Ishikawa (cell line): ENCODE measurements at regions not wholly inside any gene's neighbourhood (a gene's known extent, or its start where the extent isn't known, plus 50 kb on each side); places are given as distances from the start of the nearest gene placed in this dataset.

Experiments used
- CEBPB ChIP-seq: IDR thresholded peaks from 2 replicates; pipeline ENCODE4 v1.6.1; 2012
- EP300 ChIP-seq: IDR thresholded peaks from 2 replicates; pipeline ENCODE4 v1.6.1; 2012; ENCODE audit warnings: borderline replicate concordance
- NFIC ChIP-seq: IDR thresholded peaks from 2 replicates; pipeline ENCODE4 v1.6.1; 2012
- TAF1 ChIP-seq: IDR thresholded peaks from 2 replicates; pipeline ENCODE4 v1.6.1; 2012; ENCODE audit warnings: low read depth, mild to moderate bottlenecking
- TCF12 ChIP-seq: IDR thresholded peaks from 2 replicates; pipeline ENCODE4 v1.6.1; 2012; ENCODE audit warnings: low read depth
- TF ChIP-seq, protein P1 (sequence below): IDR thresholded peaks from 2 replicates; pipeline ENCODE4 v1.6.1; 2012; ENCODE audit warnings: low read depth, mild to moderate bottlenecking
- TF ChIP-seq, protein P2 (sequence below): IDR thresholded peaks from 2 replicates; pipeline ENCODE4 v1.6.1; 2012

DNA sequence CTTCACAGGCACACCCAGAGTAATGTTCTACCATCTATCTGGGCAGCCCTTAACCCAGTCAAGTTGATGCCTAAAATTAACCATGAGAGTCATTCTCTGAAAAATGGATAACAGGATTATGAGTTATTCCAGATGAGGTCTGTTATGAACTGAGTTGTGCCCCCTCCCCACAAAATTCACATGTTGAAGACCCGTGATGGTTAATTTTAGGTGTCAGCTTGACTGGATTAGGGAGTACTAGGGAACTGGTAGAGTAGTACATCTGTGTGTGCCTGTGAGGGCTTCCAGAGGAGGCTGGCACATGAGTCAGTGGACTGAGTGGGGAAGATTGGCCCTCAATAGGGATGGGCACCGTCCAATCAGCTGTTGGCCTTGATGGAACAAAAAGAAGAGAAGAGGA lies 110.4 kb upstream of the MYCN start:
- TF ChIP-seq, protein P1, sequence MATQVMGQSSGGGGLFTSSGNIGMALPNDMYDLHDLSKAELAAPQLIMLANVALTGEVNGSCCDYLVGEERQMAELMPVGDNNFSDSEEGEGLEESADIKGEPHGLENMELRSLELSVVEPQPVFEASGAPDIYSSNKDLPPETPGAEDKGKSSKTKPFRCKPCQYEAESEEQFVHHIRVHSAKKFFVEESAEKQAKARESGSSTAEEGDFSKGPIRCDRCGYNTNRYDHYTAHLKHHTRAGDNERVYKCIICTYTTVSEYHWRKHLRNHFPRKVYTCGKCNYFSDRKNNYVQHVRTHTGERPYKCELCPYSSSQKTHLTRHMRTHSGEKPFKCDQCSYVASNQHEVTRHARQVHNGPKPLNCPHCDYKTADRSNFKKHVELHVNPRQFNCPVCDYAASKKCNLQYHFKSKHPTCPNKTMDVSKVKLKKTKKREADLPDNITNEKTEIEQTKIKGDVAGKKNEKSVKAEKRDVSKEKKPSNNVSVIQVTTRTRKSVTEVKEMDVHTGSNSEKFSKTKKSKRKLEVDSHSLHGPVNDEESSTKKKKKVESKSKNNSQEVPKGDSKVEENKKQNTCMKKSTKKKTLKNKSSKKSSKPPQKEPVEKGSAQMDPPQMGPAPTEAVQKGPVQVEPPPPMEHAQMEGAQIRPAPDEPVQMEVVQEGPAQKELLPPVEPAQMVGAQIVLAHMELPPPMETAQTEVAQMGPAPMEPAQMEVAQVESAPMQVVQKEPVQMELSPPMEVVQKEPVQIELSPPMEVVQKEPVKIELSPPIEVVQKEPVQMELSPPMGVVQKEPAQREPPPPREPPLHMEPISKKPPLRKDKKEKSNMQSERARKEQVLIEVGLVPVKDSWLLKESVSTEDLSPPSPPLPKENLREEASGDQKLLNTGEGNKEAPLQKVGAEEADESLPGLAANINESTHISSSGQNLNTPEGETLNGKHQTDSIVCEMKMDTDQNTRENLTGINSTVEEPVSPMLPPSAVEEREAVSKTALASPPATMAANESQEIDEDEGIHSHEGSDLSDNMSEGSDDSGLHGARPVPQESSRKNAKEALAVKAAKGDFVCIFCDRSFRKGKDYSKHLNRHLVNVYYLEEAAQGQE = no peak
- TF ChIP-seq, protein P2, sequence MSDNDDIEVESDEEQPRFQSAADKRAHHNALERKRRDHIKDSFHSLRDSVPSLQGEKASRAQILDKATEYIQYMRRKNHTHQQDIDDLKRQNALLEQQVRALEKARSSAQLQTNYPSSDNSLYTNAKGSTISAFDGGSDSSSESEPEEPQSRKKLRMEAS = no peak
- TF ChIP-seq CEBPB (no peak), EP300 (no peak), TAF1 (no peak), TCF12 (no peak), NFIC (no peak)
